ENCODE measurements at regions not wholly inside any gene's neighbourhood (a gene's known extent, or its start where the extent isn't known, plus 50 kb on each side); places are given as distances from the start of the nearest gene placed in this dataset.
A peak's percentile ranks its signal among the peaks of the same experiment; 100 is the strongest.

DNA sequence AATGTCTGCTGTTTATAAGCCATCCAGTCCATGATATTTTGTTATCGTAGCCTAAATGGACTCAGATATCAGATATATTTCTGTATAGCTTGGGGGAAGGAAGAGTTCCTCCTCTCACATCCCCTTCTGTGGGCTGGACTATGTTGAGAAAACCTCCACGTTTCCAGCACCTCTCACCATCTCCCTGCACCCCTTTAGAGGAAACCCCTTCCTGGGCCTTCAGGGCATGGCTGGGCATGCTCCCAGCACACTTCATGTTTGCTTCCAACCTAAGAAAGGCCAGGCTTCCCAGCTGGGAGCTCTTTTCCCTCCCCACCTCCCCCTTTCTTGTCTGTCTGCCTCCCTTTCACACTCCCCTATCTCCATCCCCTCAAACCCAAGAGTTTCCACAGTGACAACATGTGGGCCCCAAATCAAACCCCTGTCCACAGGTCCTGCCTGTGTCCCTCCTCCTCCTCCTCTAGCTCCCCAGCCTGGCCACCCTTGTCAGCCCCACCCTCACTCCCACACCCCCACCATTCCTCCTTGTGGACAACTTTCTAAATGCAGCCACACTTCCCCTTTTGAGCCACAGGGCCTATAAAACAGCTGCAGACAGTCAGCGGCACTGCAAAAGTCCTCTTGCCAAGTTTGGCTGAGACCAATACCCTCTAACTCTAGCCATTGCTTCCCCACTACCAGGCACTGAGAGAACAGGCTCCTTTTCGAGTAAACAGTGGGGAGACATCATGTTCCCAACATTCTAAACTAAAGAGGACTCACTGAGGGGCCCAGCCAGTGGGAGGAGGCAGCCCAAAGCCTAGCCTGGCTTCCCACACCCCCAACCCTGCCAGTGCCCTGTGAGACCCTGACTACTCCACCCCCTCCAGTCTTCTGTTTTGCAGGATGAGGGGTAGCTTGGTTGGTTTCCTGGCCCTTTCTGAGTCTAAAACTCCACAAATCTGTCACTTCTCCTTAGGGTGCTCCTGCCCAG is 120.5 kb downstream of the ZFP36L2 start:
- intact Hi-C loops (cut with micrococcal nuclease) (no loop called here), dilution Hi-C loops (cut with MboI; ENCODE audit: extremely low pct_ligation_motif_present, low sequenced_read_pairs) (no loop called here)
- POLR2A ChIA-PET = no interaction called here
- Histone ChIP-seq H3K9ac (replicated peaks; ENCODE audit: extremely low read depth, insufficient read depth, low read length) (no peak overlapping the region), H4K20me1 (replicated peaks; ENCODE audit: control insufficient read depth, extremely low read depth, insufficient read depth, low read length) (no peaks in the 10 kb centered on the region), H3K27me3 (ENCODE audit: control insufficient read depth in 2 of 2, insufficient read depth in 2 of 2, low read length in 2 of 2) (no peaks in the 10 kb centered on the region), H3K9me3 (replicated peaks; ENCODE audit: control insufficient read depth, insufficient read depth, low read length) (no peaks in the 10 kb centered on the region), H3K9me1 (replicated peaks; ENCODE audit: control insufficient read depth, extremely low read depth, insufficient read depth, low read length) (no peaks in the 10 kb centered on the region), H3K79me2 (ENCODE audit: control insufficient read depth, insufficient read depth, low read length) (no peaks in the 10 kb centered on the region), H3K4me2 (ENCODE audit: insufficient read depth, low read length) (no peak overlapping the region), H3K27ac (ENCODE audit: insufficient read depth, low read depth, low read length) (no peak overlapping the region), H2AFZ (ENCODE audit: low read depth, low read length) (no peak overlapping the region), H3K4me3 (replicated peaks in 1 of 3; ENCODE audit: insufficient read depth in 1 of 3, low read depth in 1 of 3, low read length in 3 of 3) (no peak overlapping the region), H3K4me1 (ENCODE audit: control insufficient read depth, extremely low read depth, insufficient read depth, low read length) (peaks cover 4% of the 10 kb centered on the region), H3K36me3 (ENCODE audit: control insufficient read depth in 2 of 2, extremely low read depth in 1 of 2, insufficient read depth in 2 of 2, low read length in 2 of 2) (no peaks in the 10 kb centered on the region)
- no peak for DNase-seq (ENCODE audit: low read depth, low spot score)
- TF ChIP-seq, protein P1, sequence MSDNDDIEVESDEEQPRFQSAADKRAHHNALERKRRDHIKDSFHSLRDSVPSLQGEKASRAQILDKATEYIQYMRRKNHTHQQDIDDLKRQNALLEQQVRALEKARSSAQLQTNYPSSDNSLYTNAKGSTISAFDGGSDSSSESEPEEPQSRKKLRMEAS (IDR thresholded peaks at IDR 0.05; ENCODE audit: insufficient read depth, insufficient read length) = no peak
- TF ChIP-seq POLR2A (IDR thresholded peaks at IDR 0.05; ENCODE audit: low read depth, low read length) = no peak
- TF ChIP-seq GATA2 (IDR thresholded peaks at IDR 0.05; ENCODE audit: insufficient read depth, insufficient read length, low read depth, low read length) = no peak
- no peak for TF ChIP-seq MYC (IDR thresholded peaks at IDR 0.05; ENCODE audit: low read depth, low read length)
- TF ChIP-seq POLR2AphosphoS5 (IDR thresholded peaks at IDR 0.05; ENCODE audit: insufficient read depth, low read depth, low read length) = no peak
- TF ChIP-seq, protein P2, sequence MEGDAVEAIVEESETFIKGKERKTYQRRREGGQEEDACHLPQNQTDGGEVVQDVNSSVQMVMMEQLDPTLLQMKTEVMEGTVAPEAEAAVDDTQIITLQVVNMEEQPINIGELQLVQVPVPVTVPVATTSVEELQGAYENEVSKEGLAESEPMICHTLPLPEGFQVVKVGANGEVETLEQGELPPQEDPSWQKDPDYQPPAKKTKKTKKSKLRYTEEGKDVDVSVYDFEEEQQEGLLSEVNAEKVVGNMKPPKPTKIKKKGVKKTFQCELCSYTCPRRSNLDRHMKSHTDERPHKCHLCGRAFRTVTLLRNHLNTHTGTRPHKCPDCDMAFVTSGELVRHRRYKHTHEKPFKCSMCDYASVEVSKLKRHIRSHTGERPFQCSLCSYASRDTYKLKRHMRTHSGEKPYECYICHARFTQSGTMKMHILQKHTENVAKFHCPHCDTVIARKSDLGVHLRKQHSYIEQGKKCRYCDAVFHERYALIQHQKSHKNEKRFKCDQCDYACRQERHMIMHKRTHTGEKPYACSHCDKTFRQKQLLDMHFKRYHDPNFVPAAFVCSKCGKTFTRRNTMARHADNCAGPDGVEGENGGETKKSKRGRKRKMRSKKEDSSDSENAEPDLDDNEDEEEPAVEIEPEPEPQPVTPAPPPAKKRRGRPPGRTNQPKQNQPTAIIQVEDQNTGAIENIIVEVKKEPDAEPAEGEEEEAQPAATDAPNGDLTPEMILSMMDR (IDR thresholded peaks at IDR 0.05; ENCODE audit: extremely low read depth in 1 of 2, insufficient read depth in 1 of 2, low read depth in 1 of 2, low read length in 2 of 2) = peak in 1 of 2 donors; percentile 38
- BruUV-seq (replicated peaks) = no TSS peak
- FAIRE-seq = no peak
- CTCF ChIA-PET = interaction anchor here (0.7 to 4.1 kb wide), 7 partner anchors 11 to 131 kb away, joined by 3 to 22 read pairs (median 4); no protein-coding TSS in a partner anchor

Measured in endothelial cell of umbilical vein (primary cell).